Stimulated activated CD4-positive, alpha-beta T cell treated with anti-CD3 and anti-CD28 coated beads, Interleukin-4, amount 100 ng/mL, for 48 hours (primary cell): ENCODE measurements at regions not wholly inside any gene's neighbourhood (a gene's known extent, or its start where the extent isn't known, plus 50 kb on each side); places are given as distances from the start of the nearest gene placed in this dataset.
"Not testable (repeated sequence)": the region's sequence is repeated elsewhere in the genome, so short reads cannot be mapped to it uniquely, and the experiment has no call there.

Experiments used
- DNase-seq, 2 donors: peaks; one replicate each; pipeline ENCODE4 v3.0.0-alpha.2; 2020; ENCODE audit warnings: low read depth in 2 of 2

DNA sequence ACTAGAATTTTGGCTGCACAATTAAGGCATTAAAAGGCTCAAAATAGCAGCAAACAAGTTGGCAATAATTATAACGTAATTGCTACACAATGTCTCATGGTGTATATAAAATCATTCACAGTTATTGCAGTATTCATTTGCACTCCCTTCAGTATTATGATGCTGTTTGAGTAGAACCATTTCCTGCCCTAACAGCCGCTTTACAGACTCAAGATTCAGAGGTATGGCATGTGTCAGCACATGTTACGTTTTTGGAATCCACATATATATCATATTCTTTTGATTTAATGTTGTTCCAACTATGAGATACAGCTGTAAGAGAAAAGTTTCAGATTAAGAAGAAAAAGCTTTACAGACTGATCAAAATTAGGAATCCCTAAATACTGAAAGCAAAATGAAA lies 56.3 kb upstream of the NCKAP5 start:
- no peak for DNase-seq

DNA sequence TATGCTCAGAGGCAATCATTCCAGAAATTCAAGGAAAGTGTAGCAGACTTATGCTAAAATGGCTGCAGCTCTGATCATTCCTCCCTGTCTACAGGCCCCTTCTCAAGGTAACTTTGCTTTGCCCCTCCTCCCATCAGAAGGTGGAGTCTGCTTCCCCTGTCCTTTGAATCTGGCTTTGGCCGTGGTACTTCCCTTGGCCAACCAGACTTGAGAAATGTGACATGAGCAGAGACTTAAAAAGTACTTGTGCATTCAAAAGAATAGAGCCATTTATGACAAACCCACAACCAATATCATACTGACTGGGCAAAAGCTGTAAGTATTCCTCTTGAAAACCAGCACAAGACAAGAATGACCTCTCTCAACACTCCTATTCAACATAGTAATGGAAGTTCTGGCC lies 59.5 kb upstream of the NCKAP5 start:
- DNase-seq, result no peak

DNA sequence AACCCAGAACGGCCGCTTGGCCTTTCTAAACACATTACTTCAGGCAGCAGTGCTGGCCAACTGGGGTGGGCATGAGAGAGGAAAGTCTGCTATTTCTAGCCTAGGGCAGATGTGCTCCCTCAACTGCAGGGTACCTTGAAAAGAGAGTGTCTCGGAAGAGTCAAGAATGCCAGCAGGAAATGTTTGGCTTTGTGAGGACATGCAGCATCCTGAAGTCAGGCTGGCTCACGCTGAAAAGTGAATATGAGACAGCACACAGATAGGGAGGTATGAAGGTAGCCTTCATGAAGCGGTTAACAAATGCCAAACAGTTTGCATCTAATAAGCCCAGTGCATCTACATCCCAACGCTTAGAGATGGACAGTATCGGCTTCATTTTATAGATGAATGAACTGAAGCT lies 65.0 kb upstream of the NCKAP5 start:
- no peak for DNase-seq

DNA sequence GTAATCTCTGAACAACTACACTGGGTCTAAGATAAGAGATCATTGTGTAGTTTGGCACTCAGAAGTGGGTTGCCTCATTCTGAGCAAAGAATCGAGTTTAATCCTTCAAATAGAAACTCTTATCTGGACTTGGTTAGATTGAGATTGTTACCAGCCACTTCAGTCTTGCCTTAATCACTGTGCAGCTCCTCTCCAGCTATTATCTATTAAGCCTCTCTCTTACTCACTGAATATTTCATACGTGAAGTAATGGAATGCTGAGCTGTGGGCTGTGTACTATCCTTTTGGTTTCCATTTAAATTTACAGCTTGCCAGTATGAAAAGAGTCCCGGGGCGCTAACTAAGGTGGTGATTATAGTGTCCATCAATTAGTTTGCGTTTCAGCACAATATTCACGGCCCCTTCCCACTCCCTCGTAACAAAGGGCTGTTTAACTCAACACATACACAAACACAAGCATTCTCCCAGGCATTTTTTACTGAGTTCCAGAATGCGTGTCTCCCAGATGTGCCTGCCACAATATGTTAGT lies 65.7 kb upstream of the NCKAP5 start:
- no peak for DNase-seq

DNA sequence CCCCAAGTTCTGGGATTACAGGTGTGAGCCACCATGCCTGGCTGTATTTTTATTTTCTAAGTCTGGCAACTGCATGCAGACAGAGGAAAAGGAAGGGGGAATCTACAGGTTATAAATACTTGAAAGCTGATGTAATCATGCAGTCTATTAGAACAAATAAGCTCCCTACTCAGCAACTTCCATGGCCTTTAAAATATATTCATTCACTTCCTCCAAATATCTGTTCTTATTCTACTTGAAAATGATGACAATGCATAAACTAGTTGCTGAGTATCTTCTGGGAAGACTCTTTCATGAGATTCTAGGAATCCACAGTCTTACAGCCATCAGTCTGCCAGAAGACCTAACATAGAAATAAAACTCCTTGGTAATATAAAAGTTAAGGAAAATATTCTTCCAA lies 66.9 kb upstream of the NCKAP5 start:
- DNase-seq, result no peak

DNA sequence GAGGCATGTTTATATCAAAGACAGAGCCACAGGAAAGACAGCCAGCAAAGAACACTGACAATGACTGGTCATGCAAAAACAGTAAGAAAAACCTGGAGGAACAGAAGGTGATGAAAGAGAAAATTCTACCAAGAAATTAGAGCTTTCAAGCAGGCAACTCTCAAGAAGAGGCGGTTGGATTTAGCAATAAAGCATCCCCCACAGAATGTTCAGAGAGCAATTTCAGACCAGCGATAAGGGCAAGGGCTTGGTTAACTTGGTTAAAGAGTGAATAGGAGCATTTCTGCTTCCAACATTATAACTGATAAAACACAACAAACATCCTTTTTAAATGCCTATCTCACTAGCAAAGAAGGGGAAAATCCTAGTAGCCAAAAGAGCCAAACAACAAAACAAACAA lies 68.0 kb upstream of the NCKAP5 start:
- no peak for DNase-seq

DNA sequence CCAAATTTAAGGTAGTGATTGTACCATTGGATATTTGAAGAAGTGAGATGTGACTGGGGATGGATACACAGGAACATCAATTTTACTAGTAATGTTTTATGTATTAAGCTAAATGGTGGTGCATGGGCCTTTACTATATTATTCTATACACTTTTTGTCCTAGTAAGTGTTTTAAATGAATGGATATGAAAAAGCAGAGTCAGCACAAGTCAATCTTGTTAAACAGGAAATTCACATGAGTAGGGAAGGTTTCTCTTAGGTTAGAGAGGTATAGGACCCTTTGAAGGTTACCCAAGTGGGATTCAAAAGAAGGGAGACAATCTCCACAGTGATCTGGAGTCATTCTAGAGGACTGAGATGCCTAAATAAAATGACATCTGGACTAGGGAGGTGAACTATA lies 71.8 kb upstream of the NCKAP5 start:
- no peak for DNase-seq

DNA sequence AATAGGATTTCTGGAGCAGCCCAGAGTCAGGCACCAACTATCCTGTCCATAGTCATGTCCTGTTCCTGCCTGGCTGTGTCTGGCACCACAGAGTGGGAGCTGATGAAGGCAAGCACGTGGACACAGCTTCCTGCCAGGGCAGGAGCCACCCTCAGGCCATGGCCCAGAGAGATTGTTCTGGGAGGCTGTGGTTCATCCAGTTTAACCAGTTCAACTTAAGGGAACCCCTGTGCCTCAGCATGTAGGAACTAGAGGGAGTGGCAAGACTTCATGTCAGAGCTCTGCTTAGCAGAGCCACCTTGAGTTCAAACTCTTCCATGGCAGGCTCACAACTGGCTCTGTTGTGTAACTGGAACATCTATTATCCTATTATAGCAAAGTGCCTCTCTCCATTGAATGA lies 73.2 kb upstream of the NCKAP5 start:
- DNase-seq, result no peak

DNA sequence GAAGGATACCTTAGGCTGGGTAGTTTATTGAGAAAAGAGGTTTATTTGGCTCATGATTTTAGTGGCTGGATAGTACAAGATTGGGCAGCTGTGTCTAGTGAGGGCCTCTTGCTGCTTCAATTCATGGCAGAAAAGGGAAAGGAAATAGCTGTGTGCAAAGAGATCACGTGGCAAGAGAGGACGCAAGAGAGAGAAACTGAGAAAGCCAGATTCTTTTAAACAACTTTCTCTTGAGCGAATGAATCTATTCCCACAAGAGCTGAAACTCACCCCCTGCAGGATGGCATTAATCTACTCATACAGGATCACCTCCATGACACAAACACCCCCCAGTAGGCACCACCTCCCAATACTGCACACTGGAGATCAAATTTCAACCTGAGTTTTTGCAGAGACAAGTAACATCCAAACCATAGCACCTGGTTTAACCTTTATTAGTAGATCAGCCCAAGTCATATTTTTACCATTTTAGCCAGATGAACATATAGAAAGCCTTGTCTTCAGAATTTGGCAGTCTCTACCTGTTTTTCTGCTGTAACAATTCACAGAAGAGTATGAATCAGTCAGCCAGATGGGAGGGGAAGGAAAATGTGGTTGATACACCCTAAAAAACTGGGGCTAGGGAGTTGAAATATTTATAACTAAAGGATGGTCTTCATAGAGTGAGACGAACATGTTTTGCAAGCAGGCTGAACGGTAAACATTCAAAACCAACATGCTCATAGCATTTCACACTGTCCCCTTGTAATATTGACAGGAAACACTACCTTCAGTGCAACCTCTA lies 73.9 kb upstream of the NCKAP5 start:
- DNase-seq, result no peak

DNA sequence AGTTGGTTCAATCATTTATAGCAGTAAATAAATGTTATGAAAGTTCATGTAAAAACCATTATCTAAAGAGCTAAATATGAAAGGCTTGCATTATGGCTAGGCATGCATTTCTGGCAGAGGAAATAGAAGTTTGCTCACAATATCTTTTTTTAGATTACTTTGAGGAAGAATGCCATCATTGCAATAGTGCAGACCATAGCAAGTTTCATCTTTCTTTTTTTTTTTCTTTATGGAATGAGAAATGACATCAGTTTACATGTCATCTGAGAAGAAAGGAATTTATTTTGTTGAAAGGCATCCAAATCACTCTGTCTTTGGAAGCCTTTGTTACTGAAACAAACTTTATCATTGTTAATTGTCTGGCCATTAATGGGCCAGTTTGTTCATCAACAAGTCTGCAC lies 74.5 kb upstream of the NCKAP5 start:
- DNase-seq, result no peak

DNA sequence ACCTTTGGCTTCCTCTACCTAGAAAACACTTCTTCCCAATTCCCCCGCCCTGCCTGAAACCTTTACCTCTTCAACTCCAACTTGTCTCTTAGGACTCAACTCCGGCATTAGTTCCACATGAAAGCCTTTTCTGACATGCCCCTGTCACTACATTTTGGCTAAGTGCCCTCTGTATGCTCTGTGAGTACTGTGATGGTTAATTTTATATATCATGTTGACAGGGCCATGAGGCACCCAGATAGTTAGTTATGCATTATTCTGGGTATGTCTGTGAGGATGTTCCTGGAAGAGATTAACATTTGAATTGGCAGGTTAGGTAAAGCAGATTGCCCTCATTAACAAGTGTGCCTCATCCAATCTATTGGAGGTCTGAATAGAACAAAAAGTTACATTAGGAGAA lies 75.6 kb upstream of the NCKAP5 start:
- DNase-seq, result no peak

DNA sequence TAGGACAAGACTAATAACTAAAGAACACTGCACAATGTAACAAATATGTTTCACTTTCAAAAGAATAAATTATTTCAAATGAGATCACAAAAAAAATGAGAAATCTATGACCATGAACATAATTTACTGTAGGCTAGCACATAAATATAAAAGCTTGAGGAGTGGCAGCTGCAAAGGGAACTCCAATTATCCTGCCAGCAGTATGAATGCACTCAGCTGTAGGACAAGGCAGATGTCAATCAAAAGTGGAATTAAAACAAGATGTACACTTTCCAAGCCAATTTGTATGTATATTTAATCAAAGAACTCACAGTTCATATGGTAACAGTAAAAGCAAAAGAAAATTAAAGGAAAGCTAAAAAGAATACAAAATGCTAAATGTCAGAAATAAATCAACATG lies 76.6 kb upstream of the NCKAP5 start:
- DNase-seq, result no peak

DNA sequence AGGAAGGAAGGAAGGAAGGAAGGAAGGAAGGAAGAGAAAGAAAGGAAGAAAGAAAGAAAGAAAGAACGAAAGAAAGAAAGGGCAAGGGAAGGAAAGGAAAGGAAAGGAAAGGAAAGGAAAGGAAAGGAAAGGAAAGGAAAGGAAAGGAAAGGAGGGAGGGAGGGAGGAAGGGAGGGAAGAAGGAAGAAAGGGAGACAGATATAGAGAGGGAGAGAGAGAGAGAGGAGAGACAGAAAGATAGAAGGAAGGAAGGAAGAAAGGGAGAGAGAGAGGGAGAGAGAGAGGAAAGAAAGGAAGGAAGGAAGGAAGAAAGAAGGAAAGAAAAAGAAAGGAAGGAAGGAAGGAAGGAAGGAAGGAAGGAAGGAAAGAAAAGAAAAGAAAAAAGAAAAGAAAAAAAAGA lies 79.1 kb upstream of the NCKAP5 start:
- DNase-seq, result not testable (repeated sequence)

DNA sequence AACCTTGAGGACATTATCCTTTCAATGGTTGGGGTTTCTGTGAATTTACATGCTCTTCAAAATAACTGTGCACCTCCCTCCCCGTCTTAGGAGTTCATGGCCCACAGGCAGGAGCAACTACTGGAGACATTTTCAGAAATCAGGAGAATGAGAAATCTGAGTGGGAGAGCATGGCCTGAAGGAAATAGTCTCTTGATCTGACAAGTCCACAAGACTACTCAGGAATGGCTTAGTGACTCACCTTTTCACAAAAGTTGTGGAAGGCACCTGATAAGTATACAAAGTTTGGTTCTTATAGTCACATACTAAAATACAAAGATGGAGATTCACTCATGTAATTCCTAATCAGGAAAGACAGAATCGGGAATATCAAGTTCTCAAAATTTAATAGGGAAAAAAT lies 83.6 kb upstream of the NCKAP5 start:
- no peak for DNase-seq

DNA sequence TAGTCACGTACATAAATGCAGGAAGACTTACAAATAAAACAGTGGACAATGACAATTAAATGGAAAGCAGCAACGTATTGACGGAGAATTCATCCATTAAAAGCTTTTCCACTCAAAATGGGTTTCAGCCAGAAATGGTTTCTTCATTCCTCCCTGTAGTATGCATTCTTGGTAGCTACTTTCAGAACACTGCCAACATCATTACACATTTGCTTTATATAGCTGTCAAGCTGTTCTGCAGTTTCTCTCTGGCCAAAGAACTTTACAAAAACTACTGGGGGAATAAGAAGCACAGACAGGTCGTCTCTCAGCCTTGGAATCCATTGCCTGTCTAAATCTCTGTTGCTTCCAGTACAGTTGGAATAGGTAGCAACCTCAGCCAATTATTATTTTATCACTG lies 84.1 kb upstream of the NCKAP5 start:
- no peak for DNase-seq

DNA sequence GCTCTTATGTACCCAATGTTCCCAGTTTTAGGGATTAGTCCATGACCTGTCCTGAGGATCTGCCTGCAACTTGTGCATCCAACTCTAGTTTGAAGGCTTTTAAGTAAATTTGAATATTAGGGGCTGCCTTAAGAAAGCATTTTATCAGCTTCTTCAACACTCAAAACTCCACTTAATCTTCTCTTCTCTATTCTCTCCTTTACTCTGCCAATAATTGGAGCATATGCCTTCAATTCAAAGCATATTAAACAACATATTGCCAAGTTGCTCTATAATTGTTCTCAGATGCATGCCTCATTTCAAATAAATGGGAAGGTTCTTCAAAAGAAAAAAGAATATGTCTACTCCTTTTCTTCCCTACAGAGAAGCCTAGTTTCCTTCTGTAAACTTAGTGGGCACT lies 84.8 kb upstream of the NCKAP5 start:
- no peak for DNase-seq

DNA sequence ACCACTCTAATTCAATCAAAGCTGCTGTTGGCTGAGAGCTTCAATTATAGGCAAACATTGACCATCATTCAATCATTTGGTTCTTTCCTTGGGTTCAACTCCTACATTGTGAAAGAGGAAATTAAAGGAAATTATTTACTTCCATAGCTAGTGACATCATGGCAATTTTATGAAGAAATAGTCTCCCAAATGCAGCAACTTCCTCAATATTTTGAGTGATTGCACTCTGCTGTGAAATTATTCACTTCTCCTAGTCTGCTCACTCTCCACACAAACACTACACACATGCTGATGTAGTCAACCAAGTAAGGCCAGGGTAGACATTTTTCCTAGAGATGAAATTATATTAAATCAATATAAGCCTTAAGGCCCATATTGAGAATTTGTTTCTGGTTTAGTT lies 86.7 kb upstream of the NCKAP5 start:
- no peak for DNase-seq

DNA sequence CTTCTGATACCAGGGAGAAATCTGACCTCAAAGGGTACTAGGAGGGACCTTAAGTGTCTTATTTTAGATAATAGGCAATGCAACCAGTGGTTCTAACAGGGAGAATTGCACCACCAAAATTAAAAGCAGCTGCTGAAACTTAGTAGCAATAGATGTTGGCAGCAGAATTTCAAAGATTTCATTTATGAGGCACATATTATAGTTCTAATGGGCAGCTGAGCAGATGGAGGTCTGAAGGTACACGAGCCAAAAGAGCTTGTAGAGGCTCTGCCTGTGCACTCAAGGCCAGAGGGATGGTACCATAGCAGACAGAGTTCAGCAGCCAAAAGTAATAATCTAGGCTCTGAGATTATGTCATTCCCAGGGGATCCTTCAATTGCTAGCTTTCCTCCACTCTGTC lies 87.3 kb upstream of the NCKAP5 start:
- no peak for DNase-seq

DNA sequence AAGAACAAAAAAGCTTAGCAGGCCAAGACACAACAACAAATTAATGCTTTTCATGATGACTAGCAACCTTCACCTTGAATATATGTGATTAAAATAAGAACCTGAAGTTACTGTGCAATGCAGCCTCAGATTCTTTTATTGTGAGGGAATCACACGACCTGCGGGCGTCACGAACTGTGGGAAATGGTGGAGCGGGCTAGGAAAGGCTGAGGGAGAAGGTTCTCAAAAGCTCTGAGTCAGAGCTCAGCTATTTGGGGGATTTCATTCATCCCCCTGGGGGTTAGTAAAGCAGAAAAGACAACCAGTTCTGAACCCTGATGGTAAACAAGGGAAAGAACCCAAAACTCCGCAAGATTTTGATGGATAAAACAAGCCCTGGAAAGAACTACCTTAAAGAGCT lies 89.3 kb upstream of the NCKAP5 start:
- no peak for DNase-seq

DNA sequence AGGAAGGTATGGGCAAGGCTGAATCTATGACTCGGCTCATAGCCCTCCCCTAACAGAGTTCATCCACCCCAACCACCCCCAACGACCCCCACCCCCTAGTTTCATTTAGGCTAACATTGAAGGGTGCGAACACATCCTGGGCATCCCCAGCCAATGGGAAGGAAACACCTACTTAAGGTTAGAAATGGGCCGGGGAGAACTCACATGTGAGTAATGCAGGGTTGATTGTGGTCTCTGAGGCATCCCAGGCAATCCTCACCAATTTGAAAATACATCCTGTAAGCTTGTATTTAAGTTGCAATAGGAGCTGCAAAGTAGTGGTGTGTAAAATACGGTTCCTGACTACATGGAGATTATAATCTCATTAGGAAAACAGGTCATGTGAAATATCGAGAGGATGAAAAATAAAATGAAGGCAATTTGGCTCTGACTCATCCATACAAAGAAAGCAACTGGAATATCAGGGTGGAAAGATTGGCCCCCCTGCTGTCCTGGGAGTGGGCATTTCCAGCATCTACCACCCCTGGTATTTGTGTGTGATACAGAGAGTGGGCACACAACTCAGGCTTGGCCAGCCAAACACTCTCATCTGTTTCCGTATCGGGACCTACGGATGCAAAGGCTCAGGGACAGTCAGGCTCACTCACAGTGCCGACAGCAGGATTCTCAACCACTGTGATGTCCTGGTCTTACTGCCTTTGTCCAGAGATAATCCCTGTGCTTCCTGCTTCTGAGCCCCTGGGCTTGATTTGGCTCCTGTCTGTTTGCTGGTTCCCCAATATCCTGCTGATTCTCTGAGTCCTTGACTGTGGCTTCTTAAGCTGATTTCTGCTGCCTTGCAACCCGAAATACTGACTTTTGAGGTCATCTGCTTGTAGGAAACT lies 90.0 kb upstream of the NCKAP5 start:
- DNase-seq, result no peak

DNA sequence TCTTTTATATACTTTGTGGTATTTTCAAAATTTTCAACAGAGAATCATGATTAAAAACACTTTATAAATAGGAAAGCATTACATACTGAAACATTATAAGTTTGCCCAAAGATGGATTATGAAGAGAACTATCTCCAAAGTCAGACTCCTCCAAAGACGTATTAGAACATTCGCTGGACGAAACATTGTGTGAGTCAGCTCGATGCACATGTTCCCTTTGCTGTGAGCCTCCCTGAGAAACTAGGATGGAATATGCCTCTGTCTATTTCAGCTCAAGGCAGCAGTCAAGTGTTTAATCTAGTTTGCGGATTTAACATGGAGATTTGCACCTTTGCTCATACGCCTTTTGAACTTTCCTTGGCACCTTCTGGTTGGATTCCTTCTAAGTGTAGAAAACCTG lies 92.2 kb upstream of the NCKAP5 start:
- no peak for DNase-seq

DNA sequence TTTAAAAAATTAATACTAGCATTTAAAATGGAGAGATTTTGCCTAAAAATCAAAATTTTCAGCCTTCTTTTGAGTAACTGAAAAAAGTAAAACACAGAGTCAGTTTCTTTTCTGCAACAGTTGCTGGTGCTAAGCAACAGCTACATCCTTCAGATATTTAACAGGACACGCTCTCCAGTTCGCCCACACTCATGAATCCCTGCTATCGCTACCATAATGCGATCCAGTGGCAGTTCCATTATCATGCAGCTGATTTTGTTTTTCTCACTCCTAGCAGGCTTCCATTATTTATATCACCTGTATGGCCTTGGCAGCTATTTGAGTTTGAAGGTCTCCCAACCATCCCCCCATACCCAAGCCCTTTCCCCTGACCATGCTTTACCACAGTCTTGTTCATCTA lies 93.1 kb upstream of the NCKAP5 start:
- no peak for DNase-seq

DNA sequence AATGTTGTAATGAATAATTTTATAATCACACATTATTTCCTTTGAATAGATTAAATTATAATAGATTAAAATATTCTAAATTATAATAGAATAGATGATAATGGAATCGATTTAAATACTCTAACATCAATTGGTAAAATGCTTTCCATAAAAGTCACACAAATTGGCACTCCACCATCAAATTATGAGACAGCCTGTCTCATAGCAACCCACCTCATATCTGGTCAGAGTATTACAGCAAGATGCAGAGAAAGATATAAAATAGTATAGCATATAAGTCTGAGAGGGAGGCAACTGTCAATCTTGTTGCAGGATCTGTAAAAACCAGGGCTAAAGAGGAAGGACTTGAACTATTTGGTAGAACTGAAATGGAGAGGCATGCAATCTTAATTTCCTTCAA lies 98.4 kb upstream of the NCKAP5 start:
- DNase-seq, result no peak
